Globus pallidus (tissue), 1 donor: ENCODE measurements at regions not wholly inside any gene's neighbourhood (a gene's known extent, or its start where the extent isn't known, plus 50 kb on each side); places are given as distances from the start of the nearest gene placed in this dataset.

ENCODE experiments used
- DNase-seq: peaks from one replicate; pipeline ENCODE4 v3.0.0-alpha.2; 2015; ENCODE audit warnings: low spot score

GRCh38 chr2:18253686-18254197 lies 306.7 kb downstream of the RDH14 start:
- DNase-seq: no peak

GRCh38 chr2:18251486-18251885 lies 309.0 kb downstream of the RDH14 start:
- no peak for DNase-seq

GRCh38 chr2:18247282-18248110 lies 313.0 kb downstream of the RDH14 start:
- no peak for DNase-seq

GRCh38 chr2:18245375-18245774 lies 315.1 kb downstream of the RDH14 start:
- DNase-seq: no peak

GRCh38 chr2:18244845-18245244 lies 315.6 kb downstream of the RDH14 start:
- DNase-seq: no peak

- DNase-seq: no peak
These were observed 316.6 kb downstream of the RDH14 start for GRCh38 chr2:18243816-18244215.

GRCh38 chr2:18242716-18243115 lies 317.7 kb downstream of the RDH14 start:
- DNase-seq: no peak

GRCh38 chr2:18238209-18238608 lies 322.2 kb downstream of the RDH14 start:
- no peak for DNase-seq

- DNase-seq: no peak
These were observed 323.2 kb downstream of the RDH14 start for GRCh38 chr2:18237298-18237697.

- DNase-seq: no peak
These were observed 327.6 kb downstream of the RDH14 start for GRCh38 chr2:18232731-18233438.

- no peak for DNase-seq
These were observed 329.8 kb downstream of the RDH14 start for GRCh38 chr2:18230668-18231067.

- no peak for DNase-seq
These were observed 340.8 kb downstream of the RDH14 start for GRCh38 chr2:18219676-18220075.

- no peak for DNase-seq
These were observed 339.9 kb downstream of the KCNS3 start for GRCh38 chr2:18218160-18218933.

- no peak for DNase-seq
These were observed 336.5 kb downstream of the KCNS3 start for GRCh38 chr2:18214936-18215335.

- DNase-seq: no peak
These were observed 335.5 kb downstream of the KCNS3 start for GRCh38 chr2:18213986-18214385.

GRCh38 chr2:18209934-18210639 lies 331.6 kb downstream of the KCNS3 start:
- no peak for DNase-seq

GRCh38 chr2:18208956-18209355 lies 330.5 kb downstream of the KCNS3 start:
- DNase-seq: no peak

GRCh38 chr2:18200771-18201170 lies 322.3 kb downstream of the KCNS3 start:
- DNase-seq: no peak

- no peak for DNase-seq
These were observed 320.2 kb downstream of the KCNS3 start for GRCh38 chr2:18198677-18199076.

GRCh38 chr2:18194161-18194560 lies 315.7 kb downstream of the KCNS3 start:
- DNase-seq: no peak

GRCh38 chr2:18186816-18187613 lies 308.5 kb downstream of the KCNS3 start:
- no peak for DNase-seq
